PC-9 (cell line): ENCODE measurements at regions not wholly inside any gene's neighbourhood (a gene's known extent, or its start where the extent isn't known, plus 50 kb on each side); places are given as distances from the start of the nearest gene placed in this dataset.

ENCODE experiments used
- BruUV-seq: library from RNA; stranded (reverse); fragments of 400-500 nt; replicated peaks from 2 replicates; lab custom pipeline; 2021; lab: Mats Ljungman, UMichigan
- CTCF ChIA-PET: fragments of 300-600 bp; sonication (Branson Sonifier 250); formaldehyde crosslinking; loops from one replicate; lab custom pipeline; 2022; ENCODE audit warnings: antibody characterized with exemption; lab: Charles Lee
- POLR2A ChIA-PET: fragments of 300-600 bp; sonication (Branson Sonifier 250); formaldehyde crosslinking; loops from one replicate; lab custom pipeline; 2022; ENCODE audit warnings: antibody characterized with exemption; ENCODE audit not compliant: unreplicated experiment; lab: Charles Lee
- DNase-seq, 2 experiments: peaks; one replicate each; pipeline versions ENCODE4 v3.0.0 to v3.0.0-alpha.2; 2015 to 2022; ENCODE audit warnings: mixed read lengths in 1 of 2
- H2AFZ ChIP-seq: fragments of 200-600 bp; sonication (generic); 2 replicates; pipeline ENCODE4 v1.8.1; 2017; ENCODE audit warnings: antibody characterized with exemption
- H3F3A ChIP-seq: fragments of 200-600 bp; sonication (generic); 2 replicates; pipeline ENCODE4 v1.8.1; 2017; ENCODE audit warnings: antibody characterized with exemption, mild to moderate bottlenecking, low read depth; ENCODE audit not compliant: insufficient read depth
- H3K27ac ChIP-seq: fragments of 200-600 bp; sonication (generic); 2 replicates; pipeline ENCODE4 v1.6.1; 2016; ENCODE audit warnings: mixed run types
- H3K27me3 ChIP-seq: fragments of 200-600 bp; sonication (generic); 2 replicates; pipeline ENCODE4 v1.6.1; 2016; ENCODE audit warnings: low read depth, mixed run types; ENCODE audit not compliant: insufficient read depth
- H3K36me3 ChIP-seq: fragments of 200-600 bp; sonication (generic); 2 replicates; pipeline ENCODE4 v1.6.1; 2016; ENCODE audit warnings: low read depth, mixed run types
- H3K4me1 ChIP-seq: fragments of 200-600 bp; sonication (generic); replicated peaks from 2 replicates; pipeline ENCODE4 v1.6.1; 2016; ENCODE audit warnings: mixed run types; ENCODE audit not compliant: insufficient read depth
- H3K4me2 ChIP-seq: fragments of 200-600 bp; sonication (generic); 2 replicates; pipeline ENCODE4 v1.6.1; 2017; ENCODE audit warnings: mixed run types
- H3K4me3 ChIP-seq: fragments of 200-600 bp; sonication (generic); 2 replicates; pipeline ENCODE4 v1.6.1; 2016; ENCODE audit warnings: mixed run types
- H3K79me2 ChIP-seq: fragments of 200-600 bp; sonication (generic); 2 replicates; pipeline ENCODE4 v1.6.1; 2017; ENCODE audit warnings: low read depth, mixed run types
- H3K9me2 ChIP-seq: fragments of 200-600 bp; sonication (generic); 2 replicates; pipeline ENCODE4 v1.8.1; 2017; ENCODE audit warnings: mild to moderate bottlenecking; ENCODE audit not compliant: insufficient read depth
- H3K9me3 ChIP-seq: fragments of 200-600 bp; sonication (generic); 2 replicates; pipeline ENCODE4 v1.8.1; 2016; ENCODE audit warnings: low read depth; ENCODE audit not compliant: insufficient read depth
- H4K20me1 ChIP-seq: fragments of 200-600 bp; sonication (generic); 2 replicates; pipeline ENCODE4 v1.8.1; 2017; ENCODE audit not compliant: insufficient read depth
- CTCF ChIP-seq: fragments of 200-600 bp; sonication (generic); conservative IDR thresholded peaks from 2 replicates; pipeline ENCODE4 v1.6.1; 2017; ENCODE audit warnings: mixed run types, antibody characterized with exemption, mild to moderate bottlenecking, moderate library complexity
- EZH2 ChIP-seq: fragments of 200-600 bp; sonication (generic); IDR thresholded peaks from 2 replicates; pipeline ENCODE4 v1.8.0; 2017; ENCODE audit warnings: antibody characterized with exemption, low read depth
- intact Hi-C: fragments of 100-400 bp; cut with micrococcal nuclease; formaldehyde crosslinking; loops from one replicate; pipeline ENCODE4 v1.10.0; 2022; ENCODE audit not compliant: unreplicated experiment

- no peaks in the 10 kb centered on the region for H3K9me2 ChIP-seq
- no TSS peak for BruUV-seq
- H3K36me3 ChIP-seq, result no peaks in the 10 kb centered on the region
- no peak for DNase-seq
- H3F3A ChIP-seq, result no peaks in the 10 kb centered on the region
- H3K4me3 ChIP-seq, result no peak overlapping the region
- H3K27me3 ChIP-seq, result no peaks in the 10 kb centered on the region
- no peaks in the 10 kb centered on the region for H3K79me2 ChIP-seq
- H4K20me1 ChIP-seq, result no peaks in the 10 kb centered on the region
- H3K4me1 ChIP-seq, result no peaks in the 10 kb centered on the region
- H3K27ac ChIP-seq, result no peak overlapping the region
- CTCF ChIA-PET, result no interaction called here
- H3K4me2 ChIP-seq, result no peak overlapping the region
- POLR2A ChIA-PET, result no interaction called here
- intact Hi-C loops, result no loop called here
- no peaks in the 10 kb centered on the region for H3K9me3 ChIP-seq
- H2AFZ ChIP-seq, result no peak overlapping the region
- TF ChIP-seq CTCF, result no peak
- TF ChIP-seq EZH2, result no peak
Observed at GRCh38 chr18:26729008-26729407, 136.5 kb downstream of the AQP4 start.

GRCh38 chr18:26723981-26724380, 141.5 kb downstream of the AQP4 start:
- H3K27ac ChIP-seq, result no peak overlapping the region
- intact Hi-C loops, result no loop called here
- H3K4me1 ChIP-seq, result no peaks in the 10 kb centered on the region
- no peak for DNase-seq
- ChIA-PET CTCF (no interaction called here), POLR2A (no interaction called here)
- no peaks in the 10 kb centered on the region for H3K36me3 ChIP-seq
- TF ChIP-seq CTCF (no peak), EZH2 (no peak)
- no peak overlapping the region for H2AFZ ChIP-seq
- H3K4me3 ChIP-seq, result no peak overlapping the region
- H3F3A ChIP-seq, result no peaks in the 10 kb centered on the region
- no peaks in the 10 kb centered on the region for H3K9me2 ChIP-seq
- no peaks in the 10 kb centered on the region for H3K27me3 ChIP-seq
- no peaks in the 10 kb centered on the region for H4K20me1 ChIP-seq
- no TSS peak for BruUV-seq
- no peaks in the 10 kb centered on the region for H3K9me3 ChIP-seq
- H3K79me2 ChIP-seq, result no peaks in the 10 kb centered on the region
- H3K4me2 ChIP-seq, result no peak overlapping the region

GRCh38 chr18:26722565-26722931, 143.0 kb downstream of the AQP4 start:
- intact Hi-C loops, result no loop called here
- H3K27me3 ChIP-seq, result no peaks in the 10 kb centered on the region
- H3K79me2 ChIP-seq, result no peaks in the 10 kb centered on the region
- no TSS peak for BruUV-seq
- no peaks in the 10 kb centered on the region for H3K36me3 ChIP-seq
- no peaks in the 10 kb centered on the region for H3K4me1 ChIP-seq
- no peaks in the 10 kb centered on the region for H3K9me3 ChIP-seq
- no peaks in the 10 kb centered on the region for H4K20me1 ChIP-seq
- H3F3A ChIP-seq, result no peaks in the 10 kb centered on the region
- TF ChIP-seq EZH2, result no peak
- no peak for TF ChIP-seq CTCF
- H3K4me2 ChIP-seq, result no peak overlapping the region
- ChIA-PET CTCF (no interaction called here), POLR2A (no interaction called here)
- no peak overlapping the region for H3K27ac ChIP-seq
- no peak for DNase-seq
- no peak overlapping the region for H3K4me3 ChIP-seq
- H3K9me2 ChIP-seq, result no peaks in the 10 kb centered on the region
- no peak overlapping the region for H2AFZ ChIP-seq
